ENCODE measurements at regions not wholly inside any gene's neighbourhood (a gene's known extent, or its start where the extent isn't known, plus 50 kb on each side); places are given as distances from the start of the nearest gene placed in this dataset.

DNA sequence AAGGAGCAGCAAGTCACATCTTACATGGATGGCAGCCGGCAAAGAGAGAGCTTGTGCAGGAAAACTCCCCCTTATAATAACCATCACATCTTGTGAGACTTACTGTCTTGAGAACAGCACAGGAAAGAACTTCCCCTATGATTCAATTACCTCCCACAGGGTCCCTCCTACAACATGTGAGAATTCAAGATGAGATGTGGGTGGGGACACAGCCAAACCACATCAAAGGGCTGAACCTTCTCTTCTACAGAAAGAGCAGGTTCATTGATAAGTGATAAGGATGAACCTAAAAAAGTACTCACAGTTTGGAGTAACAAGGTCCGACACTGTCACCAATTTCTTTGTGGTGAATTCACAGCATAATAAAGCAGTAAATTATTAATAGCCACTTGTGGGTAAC lies 422.2 kb upstream of the FSIP2 start:
- TF ChIP-seq EZH2 (IDR thresholded peaks at IDR 0.05; ENCODE audit: insufficient read depth, low read length) = no peak
- TF ChIP-seq, protein P1, sequence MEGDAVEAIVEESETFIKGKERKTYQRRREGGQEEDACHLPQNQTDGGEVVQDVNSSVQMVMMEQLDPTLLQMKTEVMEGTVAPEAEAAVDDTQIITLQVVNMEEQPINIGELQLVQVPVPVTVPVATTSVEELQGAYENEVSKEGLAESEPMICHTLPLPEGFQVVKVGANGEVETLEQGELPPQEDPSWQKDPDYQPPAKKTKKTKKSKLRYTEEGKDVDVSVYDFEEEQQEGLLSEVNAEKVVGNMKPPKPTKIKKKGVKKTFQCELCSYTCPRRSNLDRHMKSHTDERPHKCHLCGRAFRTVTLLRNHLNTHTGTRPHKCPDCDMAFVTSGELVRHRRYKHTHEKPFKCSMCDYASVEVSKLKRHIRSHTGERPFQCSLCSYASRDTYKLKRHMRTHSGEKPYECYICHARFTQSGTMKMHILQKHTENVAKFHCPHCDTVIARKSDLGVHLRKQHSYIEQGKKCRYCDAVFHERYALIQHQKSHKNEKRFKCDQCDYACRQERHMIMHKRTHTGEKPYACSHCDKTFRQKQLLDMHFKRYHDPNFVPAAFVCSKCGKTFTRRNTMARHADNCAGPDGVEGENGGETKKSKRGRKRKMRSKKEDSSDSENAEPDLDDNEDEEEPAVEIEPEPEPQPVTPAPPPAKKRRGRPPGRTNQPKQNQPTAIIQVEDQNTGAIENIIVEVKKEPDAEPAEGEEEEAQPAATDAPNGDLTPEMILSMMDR (IDR thresholded peaks at IDR 0.05; ENCODE audit: insufficient read depth, low read depth, low read length) = no peak
